Naive thymus-derived CD4-positive, alpha-beta T cell (primary cell): ENCODE measurements at regions not wholly inside any gene's neighbourhood (a gene's known extent, or its start where the extent isn't known, plus 50 kb on each side); places are given as distances from the start of the nearest gene placed in this dataset.

Experiments used
- ATAC-seq: fragments of 150-1000 bp; cut with Tn5 transposase; 2 replicates; pipeline ENCODE4 v1.10.0; 2021; ENCODE audit warnings: mild to moderate bottlenecking, moderate library complexity
- CTCF ChIA-PET: fragments of 350-600 bp; sonication (Branson Sonifier 250); formaldehyde crosslinking; loops from one replicate; lab custom pipeline; 2021; ENCODE audit warnings: antibody characterized with exemption; lab: Charles Lee
- POLR2A ChIA-PET: fragments of 350-600 bp; sonication (Branson Sonifier 250); formaldehyde crosslinking; loops from one replicate; lab custom pipeline; 2021; ENCODE audit warnings: antibody characterized with exemption, inconsistent platforms; lab: Charles Lee
- DNase-seq, 9 donors: peaks; one replicate each; pipeline versions ENCODE4 v3.0.0 to v3.0.0-alpha.2; 2020 to 2022; ENCODE audit warnings: mixed read lengths in 1 of 9
- H3K27ac ChIP-seq: one replicate; pipeline ENCODE4 v1.7.0; 2013; ENCODE audit warnings: mild to moderate bottlenecking, low read depth, low read length, moderate library complexity
- H3K27me3 ChIP-seq, 2 donors: one replicate each; pipeline ENCODE4 v1.7.0; 2013; ENCODE audit warnings: low read length in 2 of 2, mild to moderate bottlenecking in 2 of 2, moderate library complexity in 2 of 2; ENCODE audit not compliant: control insufficient read depth in 2 of 2, insufficient read depth in 2 of 2
- H3K36me3 ChIP-seq, 3 experiments: 1 replicate in 2 of 3; 2 replicates in 1 of 3; pipeline ENCODE4 v1.7.0; 2013; ENCODE audit warnings: low read length in 3 of 3, mild to moderate bottlenecking in 3 of 3, moderate library complexity in 1 of 3; ENCODE audit not compliant: insufficient read depth in 3 of 3, control insufficient read depth in 2 of 3
- H3K4me1 ChIP-seq, 2 donors: one replicate each; pipeline ENCODE4 v1.7.0; 2013; ENCODE audit warnings: low read length in 2 of 2, mild to moderate bottlenecking in 2 of 2, moderate library complexity in 1 of 2; ENCODE audit not compliant: control insufficient read depth in 2 of 2, insufficient read depth in 2 of 2
- H3K4me3 ChIP-seq: 2 replicates; pipeline ENCODE4 v1.7.0; 2013; ENCODE audit warnings: mild to moderate bottlenecking, low read length
- H3K9me3 ChIP-seq, 3 experiments: 1 replicate in 2 of 3; 2 replicates in 1 of 3; pipeline ENCODE4 v1.7.0; 2013; ENCODE audit warnings: low read length in 3 of 3; ENCODE audit not compliant: control insufficient read depth in 2 of 3
- H3K27ac Mint-ChIP-seq, 9 donors: one replicate each; pipeline ENCODE4 v1.8.0; 2020 to 2022; ENCODE audit warnings: mixed read lengths in 9 of 9, mild to moderate bottlenecking in 8 of 9, moderate library complexity in 5 of 9, inconsistent platforms in 2 of 9
- H3K27me3 Mint-ChIP-seq, 5 donors: one replicate each; pipeline ENCODE4 v1.8.0; 2021 to 2022; ENCODE audit warnings: mixed read lengths in 5 of 5, mild to moderate bottlenecking in 1 of 5
- H3K36me3 Mint-ChIP-seq, 5 donors: one replicate each; pipeline ENCODE4 v1.8.0; 2020 to 2022; ENCODE audit warnings: mixed read lengths in 5 of 5, mild to moderate bottlenecking in 3 of 5, inconsistent platforms in 1 of 5
- H3K4me1 Mint-ChIP-seq, 7 donors: one replicate each; pipeline ENCODE4 v1.8.0; 2020 to 2022; ENCODE audit warnings: mixed read lengths in 7 of 7, mild to moderate bottlenecking in 3 of 7, inconsistent platforms in 1 of 7
- H3K4me3 Mint-ChIP-seq, 10 donors: one replicate each; pipeline ENCODE4 v1.8.0; 2020 to 2022; ENCODE audit warnings: mild to moderate bottlenecking in 10 of 10, mixed read lengths in 10 of 10, moderate library complexity in 6 of 10, inconsistent platforms in 2 of 10
- H3K9me3 Mint-ChIP-seq, 11 donors: one replicate each; pipeline ENCODE4 v1.8.0; 2020 to 2022; ENCODE audit warnings: mixed read lengths in 11 of 11, mild to moderate bottlenecking in 4 of 11, inconsistent platforms in 1 of 11, moderate library complexity in 1 of 11
- intact Hi-C, 2 donors: fragments of 100-400 bp; cut with micrococcal nuclease; formaldehyde crosslinking; loops; one replicate each; pipeline ENCODE4 v1.15.1; 2023

DNA sequence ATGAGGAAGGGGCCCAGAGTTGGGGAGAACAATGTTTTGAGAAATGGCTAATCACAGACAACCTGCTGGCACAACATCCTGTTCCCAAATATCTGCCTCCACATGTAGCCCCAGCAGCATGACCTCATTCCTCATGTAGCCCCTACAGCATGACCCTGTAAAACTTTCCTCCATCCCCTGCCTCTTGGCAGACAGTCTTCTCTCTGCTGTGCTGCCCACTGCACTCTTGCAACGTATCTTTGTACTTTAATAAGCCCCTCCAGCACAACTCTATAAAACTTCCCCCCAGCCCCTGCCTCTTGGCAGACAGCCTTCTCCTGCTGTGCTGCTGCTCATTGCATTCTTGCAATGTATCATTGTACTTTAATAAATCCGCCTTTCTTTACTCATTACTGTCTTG, 278.8 kb downstream of the HDGFL1 start:
- intact Hi-C loops = no loop called here
- no peaks in the 10 kb centered on the region for H3K36me3 ChIP-seq
- no peaks in the 10 kb centered on the region for H3K4me1 ChIP-seq
- Mint-ChIP-seq H3K9me3 (peaks cover 0 to 5% (median 0%) of the 10 kb centered on the region in 11 donors), H3K4me3 (no peak overlapping the region), H3K27ac (no peak overlapping the region), H3K27me3 (no peaks in the 10 kb centered on the region), H3K36me3 (no peaks in the 10 kb centered on the region), H3K4me1 (no peaks in the 10 kb centered on the region)
- ChIA-PET CTCF (no interaction called here), POLR2A (no interaction called here)
- no peak overlapping the region for H3K4me3 ChIP-seq
- DNase-seq (no peak), ATAC-seq (no peak)
- no peak overlapping the region for H3K27ac ChIP-seq
- no peaks in the 10 kb centered on the region for H3K27me3 ChIP-seq
- no peaks in the 10 kb centered on the region for H3K9me3 ChIP-seq

DNA sequence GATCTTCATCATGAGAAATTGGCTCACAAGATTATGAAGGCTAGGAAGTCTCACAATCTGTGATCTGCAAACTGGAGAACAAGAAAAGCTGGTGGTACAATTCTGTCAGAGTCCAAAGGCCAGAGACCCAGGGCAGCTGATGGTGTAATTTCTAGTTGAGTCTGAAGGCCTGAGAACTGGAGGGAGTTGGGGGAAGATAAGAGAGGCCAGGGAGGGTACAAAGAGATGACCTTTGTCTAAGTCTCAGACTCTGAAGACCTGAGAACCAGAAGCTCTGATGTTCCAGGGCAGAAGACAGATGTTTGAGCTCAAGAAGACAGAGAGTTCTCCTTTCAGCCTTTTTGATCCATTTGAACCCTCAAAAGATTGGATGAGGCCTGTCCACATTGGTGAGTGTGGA, 280.6 kb downstream of the HDGFL1 start:
- no peaks in the 10 kb centered on the region for H3K36me3 ChIP-seq
- H3K4me1 Mint-ChIP-seq = no peaks in the 10 kb centered on the region
- H3K4me3 Mint-ChIP-seq = no peak overlapping the region
- H3K9me3 Mint-ChIP-seq = peaks cover 0 to 5% (median 0%) of the 10 kb centered on the region in 11 donors
- DNase-seq = no peak
- no peak for ATAC-seq
- H3K9me3 ChIP-seq = no peaks in the 10 kb centered on the region
- ChIA-PET POLR2A (no interaction called here), CTCF (no interaction called here)
- no peak overlapping the region for H3K27ac ChIP-seq
- no peaks in the 10 kb centered on the region for H3K27me3 ChIP-seq
- intact Hi-C loops = no loop called here
- H3K4me3 ChIP-seq = no peak overlapping the region
- no peaks in the 10 kb centered on the region for H3K27me3 Mint-ChIP-seq
- no peaks in the 10 kb centered on the region for H3K36me3 Mint-ChIP-seq
- no peak overlapping the region for H3K27ac Mint-ChIP-seq
- H3K4me1 ChIP-seq = no peaks in the 10 kb centered on the region

DNA sequence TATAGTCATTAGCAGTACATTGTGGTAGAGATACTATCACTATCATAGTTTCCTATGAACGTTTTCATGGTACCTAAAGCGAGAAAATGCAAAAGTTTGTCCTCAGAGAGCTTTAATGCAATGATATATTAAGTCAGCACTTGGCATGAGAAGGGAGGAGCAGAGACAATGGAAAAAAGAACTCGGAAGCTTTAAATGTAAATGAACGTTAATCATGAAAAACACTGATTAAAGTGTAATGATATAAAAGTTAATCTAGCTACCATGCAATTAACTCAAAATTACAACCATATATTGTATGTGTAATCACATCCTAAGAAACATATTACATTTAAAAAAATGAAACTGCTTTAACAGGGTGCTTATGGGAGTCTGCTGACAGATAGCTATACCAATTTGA, 282.7 kb downstream of the HDGFL1 start:
- no peak overlapping the region for H3K4me3 Mint-ChIP-seq
- Histone ChIP-seq H3K27me3 (no peaks in the 10 kb centered on the region), H3K36me3 (no peaks in the 10 kb centered on the region), H3K27ac (no peak overlapping the region), H3K9me3 (no peaks in the 10 kb centered on the region), H3K4me3 (no peak overlapping the region), H3K4me1 (no peaks in the 10 kb centered on the region)
- no peaks in the 10 kb centered on the region for H3K27me3 Mint-ChIP-seq
- H3K9me3 Mint-ChIP-seq = peaks cover 0 to 5% (median 0%) of the 10 kb centered on the region in 11 donors
- no peaks in the 10 kb centered on the region for H3K36me3 Mint-ChIP-seq
- DNase-seq (no peak), ATAC-seq (no peak)
- ChIA-PET POLR2A (no interaction called here), CTCF (no interaction called here)
- intact Hi-C loops = no loop called here
- H3K4me1 Mint-ChIP-seq = no peaks in the 10 kb centered on the region
- no peak overlapping the region for H3K27ac Mint-ChIP-seq

GRCh38 chr6:22873513-22874136, 304.3 kb downstream of the HDGFL1 start:
- H3K4me1 ChIP-seq = no peaks in the 10 kb centered on the region
- Mint-ChIP-seq H3K4me3 (no peak overlapping the region), H3K27me3 (no peaks in the 10 kb centered on the region), H3K4me1 (no peaks in the 10 kb centered on the region), H3K9me3 (peaks cover 0 to 15% (median 4%) of the 10 kb centered on the region in 11 donors), H3K36me3 (no peaks in the 10 kb centered on the region), H3K27ac (no peak overlapping the region)
- no peak for DNase-seq
- ATAC-seq = no peak
- H3K4me3 ChIP-seq = no peak overlapping the region
- no peaks in the 10 kb centered on the region for H3K36me3 ChIP-seq
- CTCF ChIA-PET = no interaction called here
- H3K27me3 ChIP-seq = no peaks in the 10 kb centered on the region
- H3K27ac ChIP-seq = no peak overlapping the region
- H3K9me3 ChIP-seq = no peaks in the 10 kb centered on the region
- intact Hi-C loops = no loop called here
- POLR2A ChIA-PET = no interaction called here

DNA sequence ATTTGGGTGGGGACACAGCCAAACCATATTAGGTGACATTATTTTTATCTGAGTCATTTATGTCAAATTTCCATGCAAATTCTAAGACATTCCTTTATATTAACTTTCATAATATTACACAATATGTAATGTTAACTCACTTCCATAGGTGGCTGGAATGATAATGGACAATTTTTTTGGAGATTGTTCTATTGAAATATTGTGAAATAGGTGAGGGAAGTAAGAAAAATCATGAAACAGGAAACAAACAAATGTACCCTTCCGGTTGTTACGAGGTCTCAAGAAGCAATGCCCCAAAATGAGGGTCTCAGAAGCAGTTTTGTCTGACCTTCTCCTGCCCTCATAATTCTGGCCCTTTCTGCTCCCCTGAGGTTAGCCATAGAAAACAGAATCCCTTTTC, 306.5 kb downstream of the HDGFL1 start:
- H3K27ac Mint-ChIP-seq = no peak overlapping the region

GRCh38 chr6:22878324-22878701, 308.9 kb downstream of the HDGFL1 start:
- H3K27me3 Mint-ChIP-seq = no peaks in the 10 kb centered on the region

More for the DNA sequence above, 306.5 kb downstream of the HDGFL1 start:
- H3K9me3 Mint-ChIP-seq = peaks cover 0 to 11% (median 0%) of the 10 kb centered on the region in 11 donors
- no peak overlapping the region for H3K4me3 Mint-ChIP-seq
- no peak for DNase-seq
- no peak overlapping the region for H3K27ac ChIP-seq
- H3K36me3 Mint-ChIP-seq = no peaks in the 10 kb centered on the region
- H3K36me3 ChIP-seq = no peaks in the 10 kb centered on the region
- H3K9me3 ChIP-seq = no peaks in the 10 kb centered on the region
- no peaks in the 10 kb centered on the region for H3K27me3 Mint-ChIP-seq
- no peaks in the 10 kb centered on the region for H3K4me1 Mint-ChIP-seq
- ATAC-seq = no peak
- H3K4me3 ChIP-seq = no peak overlapping the region
- H3K27me3 ChIP-seq = no peaks in the 10 kb centered on the region
- intact Hi-C loops = no loop called here
- ChIA-PET CTCF (no interaction called here), POLR2A (no interaction called here)
- H3K4me1 ChIP-seq = no peaks in the 10 kb centered on the region

GRCh38 chr6:22878706-22879105, 309.3 kb downstream of the HDGFL1 start:
- H3K27me3 Mint-ChIP-seq = no peaks in the 10 kb centered on the region
- intact Hi-C loops = no loop called here
- no peak overlapping the region for H3K4me3 Mint-ChIP-seq
- DNase-seq (no peak), ATAC-seq (no peak)
- Histone ChIP-seq H3K4me3 (no peak overlapping the region), H3K27ac (no peak overlapping the region), H3K4me1 (no peaks in the 10 kb centered on the region), H3K27me3 (no peaks in the 10 kb centered on the region), H3K36me3 (no peaks in the 10 kb centered on the region), H3K9me3 (no peaks in the 10 kb centered on the region)
- no peaks in the 10 kb centered on the region for H3K4me1 Mint-ChIP-seq
- peaks cover 0 to 11% (median 0%) of the 10 kb centered on the region in 11 donors for H3K9me3 Mint-ChIP-seq
- H3K36me3 Mint-ChIP-seq = no peaks in the 10 kb centered on the region
- CTCF ChIA-PET = no interaction called here
- no peak overlapping the region for H3K27ac Mint-ChIP-seq
- POLR2A ChIA-PET = no interaction called here

More at GRCh38 chr6:22878324-22878701, 308.9 kb downstream of the HDGFL1 start:
- ChIA-PET POLR2A (no interaction called here), CTCF (no interaction called here)
- Histone ChIP-seq H3K27ac (no peak overlapping the region), H3K9me3 (no peaks in the 10 kb centered on the region), H3K4me3 (no peak overlapping the region), H3K27me3 (no peaks in the 10 kb centered on the region), H3K36me3 (no peaks in the 10 kb centered on the region), H3K4me1 (no peaks in the 10 kb centered on the region)
- H3K4me3 Mint-ChIP-seq = no peak overlapping the region
- intact Hi-C loops = no loop called here
- no peaks in the 10 kb centered on the region for H3K4me1 Mint-ChIP-seq
- H3K9me3 Mint-ChIP-seq = peaks cover 0 to 11% (median 0%) of the 10 kb centered on the region in 11 donors
- H3K27ac Mint-ChIP-seq = no peak overlapping the region
- ATAC-seq = no peak
- DNase-seq = no peak
- H3K36me3 Mint-ChIP-seq = no peaks in the 10 kb centered on the region
